HCT116 (cell line): ENCODE measurements at regions not wholly inside any gene's neighbourhood (a gene's known extent, or its start where the extent isn't known, plus 50 kb on each side); places are given as distances from the start of the nearest gene placed in this dataset.

Experiments used
- CEBPB ChIP-seq: IDR thresholded peaks from 2 replicates; pipeline ENCODE4 v1.6.1; 2012; ENCODE audit warnings: low read depth
- ELF1 ChIP-seq: IDR thresholded peaks from 2 replicates; pipeline ENCODE4 v1.6.1; 2012; ENCODE audit warnings: low read depth, borderline replicate concordance
- EZH2 ChIP-seq: fragments of 200-600 bp; sonication (generic); IDR thresholded peaks from 2 replicates; pipeline ENCODE4 v1.6.1; 2017; ENCODE audit warnings: antibody characterized with exemption, mixed run types
- MAX ChIP-seq: IDR thresholded peaks from 2 replicates; pipeline ENCODE4 v1.6.1; 2012
- POLR2A ChIP-seq: IDR thresholded peaks from 2 replicates; pipeline ENCODE4 v1.7.0; 2011; ENCODE audit warnings: borderline replicate concordance; ENCODE audit not compliant: insufficient read depth, insufficient read length; ENCODE audit errors: extremely low read depth
- POLR2AphosphoS5 ChIP-seq: IDR thresholded peaks from 2 replicates; pipeline ENCODE4 v1.6.1; 2011; ENCODE audit warnings: mild to moderate bottlenecking, low read depth, low read length, moderate library complexity
- RAD21 ChIP-seq: IDR thresholded peaks from 2 replicates; pipeline ENCODE4 v1.6.1; 2012; ENCODE audit warnings: low read depth, mild to moderate bottlenecking
- SIN3A ChIP-seq: IDR thresholded peaks from 2 replicates; pipeline ENCODE4 v1.6.1; 2012; ENCODE audit warnings: low read depth
- YY1 ChIP-seq: IDR thresholded peaks from 2 replicates; pipeline ENCODE4 v1.6.1; 2011; ENCODE audit warnings: low read length, low read depth, moderate library complexity, mild to moderate bottlenecking; ENCODE audit not compliant: insufficient replicate concordance; ENCODE audit errors: extremely low read depth
- ZFX ChIP-seq: fragments of 450-650 bp; IDR thresholded peaks from 2 replicates; pipeline ENCODE4 v1.6.1; 2017
- TF ChIP-seq, protein P1 (sequence below), 3 experiments: fragments of 200-600 bp in 1 of 3; sonication (generic) in 1 of 3; IDR thresholded peaks in 2 of 3; conservative IDR thresholded peaks in 1 of 3; 2 replicates each; pipeline ENCODE4 v1.5.1; 2012 to 2017; ENCODE audit warnings: low read depth in 2 of 3, low read length in 2 of 3, antibody characterized with exemption in 1 of 3, borderline replicate concordance in 1 of 3, control low read depth in 1 of 3, mild to moderate bottlenecking in 1 of 3, mixed read lengths in 1 of 3, mixed run types in 1 of 3, moderate library complexity in 1 of 3; ENCODE audit not compliant: insufficient read depth in 1 of 3
- TF ChIP-seq, protein P2 (sequence below): IDR thresholded peaks from 2 replicates; pipeline ENCODE4 v1.6.1; 2012

DNA sequence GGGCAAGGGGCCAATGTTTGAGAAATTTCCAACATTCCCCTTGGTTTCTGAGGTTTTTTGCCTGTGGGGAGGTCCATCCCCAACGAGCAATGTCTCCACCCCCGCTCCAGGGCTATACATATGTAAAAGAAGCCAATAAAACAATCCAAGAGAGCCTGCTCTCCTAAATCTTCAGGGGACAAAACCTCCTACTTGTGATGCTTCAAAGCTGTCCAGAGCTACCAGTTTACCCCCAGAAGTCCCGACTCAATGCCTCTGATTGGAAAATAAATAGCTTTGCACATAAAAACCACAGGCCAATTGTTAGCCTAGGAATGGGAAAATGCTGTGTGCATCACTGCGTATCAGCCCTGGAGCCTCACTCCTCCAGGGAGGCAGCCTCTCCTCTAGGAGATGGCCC lies 66.0 kb upstream of the PAX6 start:
- TF ChIP-seq, protein P1, sequence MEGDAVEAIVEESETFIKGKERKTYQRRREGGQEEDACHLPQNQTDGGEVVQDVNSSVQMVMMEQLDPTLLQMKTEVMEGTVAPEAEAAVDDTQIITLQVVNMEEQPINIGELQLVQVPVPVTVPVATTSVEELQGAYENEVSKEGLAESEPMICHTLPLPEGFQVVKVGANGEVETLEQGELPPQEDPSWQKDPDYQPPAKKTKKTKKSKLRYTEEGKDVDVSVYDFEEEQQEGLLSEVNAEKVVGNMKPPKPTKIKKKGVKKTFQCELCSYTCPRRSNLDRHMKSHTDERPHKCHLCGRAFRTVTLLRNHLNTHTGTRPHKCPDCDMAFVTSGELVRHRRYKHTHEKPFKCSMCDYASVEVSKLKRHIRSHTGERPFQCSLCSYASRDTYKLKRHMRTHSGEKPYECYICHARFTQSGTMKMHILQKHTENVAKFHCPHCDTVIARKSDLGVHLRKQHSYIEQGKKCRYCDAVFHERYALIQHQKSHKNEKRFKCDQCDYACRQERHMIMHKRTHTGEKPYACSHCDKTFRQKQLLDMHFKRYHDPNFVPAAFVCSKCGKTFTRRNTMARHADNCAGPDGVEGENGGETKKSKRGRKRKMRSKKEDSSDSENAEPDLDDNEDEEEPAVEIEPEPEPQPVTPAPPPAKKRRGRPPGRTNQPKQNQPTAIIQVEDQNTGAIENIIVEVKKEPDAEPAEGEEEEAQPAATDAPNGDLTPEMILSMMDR (IDR thresholded peaks at IDR 0.05 in 2 of 3, conservative IDR thresholded peaks at IDR 0.05 in 1 of 3; ENCODE audit: borderline replicate concordance in 1 of 3, insufficient read depth in 1 of 3, low read depth in 2 of 3, low read length in 2 of 3): no peak
- TF ChIP-seq SIN3A: no peak
- no peak for TF ChIP-seq EZH2
- TF ChIP-seq YY1: no peak
- TF ChIP-seq, protein P2, sequence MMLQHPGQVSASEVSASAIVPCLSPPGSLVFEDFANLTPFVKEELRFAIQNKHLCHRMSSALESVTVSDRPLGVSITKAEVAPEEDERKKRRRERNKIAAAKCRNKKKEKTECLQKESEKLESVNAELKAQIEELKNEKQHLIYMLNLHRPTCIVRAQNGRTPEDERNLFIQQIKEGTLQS: no peak
- TF ChIP-seq ZFX: no peak
- no peak for TF ChIP-seq RAD21
- no peak for TF ChIP-seq POLR2A
- no peak for TF ChIP-seq POLR2AphosphoS5
- TF ChIP-seq ELF1: no peak
- TF ChIP-seq MAX: no peak
- no peak for TF ChIP-seq CEBPB
